ENCODE measurements at regions not wholly inside any gene's neighbourhood (a gene's known extent, or its start where the extent isn't known, plus 50 kb on each side); places are given as distances from the start of the nearest gene placed in this dataset.

DNA sequence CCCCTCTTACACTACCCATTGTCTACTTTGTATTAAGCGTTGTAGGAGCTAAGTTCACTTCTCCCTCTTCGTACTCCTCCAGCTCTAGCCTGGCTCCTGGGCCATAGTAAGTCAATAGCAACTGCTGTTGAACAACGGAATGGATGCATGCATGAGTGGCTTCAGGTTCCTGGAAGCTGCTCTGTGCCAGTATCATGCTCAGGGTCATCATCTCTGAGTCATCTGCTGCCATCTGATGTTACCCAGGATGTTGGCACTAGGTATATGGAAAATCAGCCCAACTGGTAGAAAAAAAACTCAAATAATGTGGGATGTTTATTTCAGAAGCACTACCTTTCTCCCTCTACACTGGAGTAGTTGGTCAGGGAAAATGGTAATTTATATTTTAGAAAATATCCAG lies 536.8 kb downstream of the NPIPA7 start:
- H3K4me3 ChIP-seq (ENCODE audit: low read depth, low read length), result no peak overlapping the region
- DNase-seq (ENCODE audit: low read depth), result no peak

DNA sequence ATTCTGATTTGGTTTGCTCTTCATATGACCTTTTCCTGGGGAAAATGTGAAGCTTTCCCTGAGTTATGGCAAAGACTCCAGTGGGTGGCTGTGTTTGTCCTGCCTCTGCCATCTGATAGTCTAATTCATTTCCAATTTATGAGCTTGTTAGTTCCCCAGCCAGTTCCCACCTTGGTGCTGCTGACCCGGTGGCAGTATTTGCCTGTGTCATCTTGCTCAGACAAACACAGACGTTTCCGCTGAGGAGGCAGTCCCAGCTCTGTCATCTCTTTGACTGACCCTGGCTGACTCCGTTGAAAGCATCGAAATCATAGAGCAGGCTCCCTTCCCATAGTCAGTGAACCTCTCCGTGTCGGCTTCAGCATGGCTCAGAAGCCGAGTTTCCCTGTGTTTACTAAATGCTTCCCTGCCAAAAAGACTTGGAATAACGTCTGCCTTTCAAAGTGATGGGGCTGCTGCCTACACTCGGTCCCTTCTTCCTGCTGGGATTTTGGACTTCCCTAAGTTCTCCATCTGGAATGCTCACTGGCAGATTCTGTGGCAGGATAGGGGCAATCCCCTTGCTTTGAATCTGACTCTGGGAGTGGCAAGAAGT lies 538.3 kb downstream of the NPIPA7 start:
- TF ChIP-seq, protein P1, sequence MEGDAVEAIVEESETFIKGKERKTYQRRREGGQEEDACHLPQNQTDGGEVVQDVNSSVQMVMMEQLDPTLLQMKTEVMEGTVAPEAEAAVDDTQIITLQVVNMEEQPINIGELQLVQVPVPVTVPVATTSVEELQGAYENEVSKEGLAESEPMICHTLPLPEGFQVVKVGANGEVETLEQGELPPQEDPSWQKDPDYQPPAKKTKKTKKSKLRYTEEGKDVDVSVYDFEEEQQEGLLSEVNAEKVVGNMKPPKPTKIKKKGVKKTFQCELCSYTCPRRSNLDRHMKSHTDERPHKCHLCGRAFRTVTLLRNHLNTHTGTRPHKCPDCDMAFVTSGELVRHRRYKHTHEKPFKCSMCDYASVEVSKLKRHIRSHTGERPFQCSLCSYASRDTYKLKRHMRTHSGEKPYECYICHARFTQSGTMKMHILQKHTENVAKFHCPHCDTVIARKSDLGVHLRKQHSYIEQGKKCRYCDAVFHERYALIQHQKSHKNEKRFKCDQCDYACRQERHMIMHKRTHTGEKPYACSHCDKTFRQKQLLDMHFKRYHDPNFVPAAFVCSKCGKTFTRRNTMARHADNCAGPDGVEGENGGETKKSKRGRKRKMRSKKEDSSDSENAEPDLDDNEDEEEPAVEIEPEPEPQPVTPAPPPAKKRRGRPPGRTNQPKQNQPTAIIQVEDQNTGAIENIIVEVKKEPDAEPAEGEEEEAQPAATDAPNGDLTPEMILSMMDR (IDR thresholded peaks at IDR 0.05; ENCODE audit: insufficient read depth, low read depth, low read length, missing control alignments), result no peak
- no peak overlapping the region for H3K4me3 ChIP-seq (ENCODE audit: low read depth, low read length)
- no peak for DNase-seq (ENCODE audit: low read depth)

More for the DNA sequence above, 536.8 kb downstream of the NPIPA7 start:
- TF ChIP-seq, protein P1 (IDR thresholded peaks at IDR 0.05; ENCODE audit: insufficient read depth, low read depth, low read length, missing control alignments), result no peak

DNA sequence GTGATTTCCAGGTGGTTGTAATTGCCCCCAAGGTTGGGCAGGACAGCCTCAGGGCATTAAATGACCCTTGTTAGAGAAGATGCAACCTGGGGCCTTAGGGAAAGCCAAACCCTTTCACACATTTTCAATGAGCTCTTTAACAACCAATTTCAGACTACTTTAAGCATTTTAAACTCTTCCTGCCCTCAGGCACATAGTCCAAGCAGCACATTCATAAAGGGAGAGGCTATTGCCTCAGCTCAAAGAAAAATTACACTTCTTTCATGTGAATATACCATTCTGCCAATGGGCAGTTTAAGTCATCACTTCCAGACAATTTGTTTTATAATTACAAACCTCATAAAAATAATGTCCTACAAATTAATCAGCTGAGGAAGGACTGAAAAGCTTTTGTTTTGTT lies 544.5 kb downstream of the NPIPA7 start:
- no peak for DNase-seq (ENCODE audit: low read depth)
- H3K4me3 ChIP-seq (ENCODE audit: low read depth, low read length), result no peak overlapping the region
- TF ChIP-seq, protein P1 (IDR thresholded peaks at IDR 0.05; ENCODE audit: insufficient read depth, low read depth, low read length, missing control alignments), result no peak

DNA sequence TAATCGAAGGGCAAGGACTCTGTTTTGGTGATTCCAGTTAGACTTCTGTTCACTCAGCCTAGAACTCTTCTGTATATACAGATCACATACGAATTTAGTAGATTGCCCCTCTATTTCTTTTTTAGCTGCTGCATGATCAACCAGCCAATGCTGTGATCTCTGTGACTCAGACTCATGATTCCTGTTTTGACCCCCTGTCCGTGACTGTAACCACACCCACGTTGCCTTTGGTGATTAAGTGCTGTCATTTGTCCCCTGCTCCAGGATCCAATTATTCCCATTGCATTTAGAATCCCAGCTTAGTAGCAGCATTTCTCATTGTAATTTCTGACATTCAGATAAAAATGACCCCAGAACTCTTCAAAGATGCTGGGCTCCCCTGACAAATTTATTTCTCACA lies 545.7 kb downstream of the NPIPA7 start:
- TF ChIP-seq, protein P1 (IDR thresholded peaks at IDR 0.05; ENCODE audit: insufficient read depth, low read depth, low read length, missing control alignments), result no peak
- DNase-seq (ENCODE audit: low read depth), result no peak
- no peak overlapping the region for H3K4me3 ChIP-seq (ENCODE audit: low read depth, low read length)

DNA sequence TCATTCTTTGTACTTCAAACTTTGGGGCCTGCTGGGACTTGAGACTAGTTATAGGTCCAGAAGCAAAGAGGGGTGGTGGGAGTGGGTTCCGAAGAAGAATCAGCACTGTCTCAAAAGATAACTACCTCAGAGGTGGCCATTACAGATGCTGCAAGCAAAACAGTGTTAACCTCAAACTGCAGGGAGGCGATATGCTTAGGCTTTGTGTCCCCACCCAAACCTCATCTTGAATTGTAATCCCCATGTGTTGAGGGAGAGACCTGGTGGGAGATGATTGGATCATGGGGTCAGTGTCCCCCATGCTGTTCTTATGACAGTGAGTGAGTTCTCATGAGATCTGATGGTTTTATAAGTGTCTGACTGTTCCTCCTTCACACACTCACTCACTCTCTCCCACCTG lies 545.3 kb downstream of the XYLT1 start:
- no peak for DNase-seq (ENCODE audit: low read depth)
- TF ChIP-seq, protein P1 (IDR thresholded peaks at IDR 0.05; ENCODE audit: insufficient read depth, low read depth, low read length, missing control alignments), result no peak

DNA sequence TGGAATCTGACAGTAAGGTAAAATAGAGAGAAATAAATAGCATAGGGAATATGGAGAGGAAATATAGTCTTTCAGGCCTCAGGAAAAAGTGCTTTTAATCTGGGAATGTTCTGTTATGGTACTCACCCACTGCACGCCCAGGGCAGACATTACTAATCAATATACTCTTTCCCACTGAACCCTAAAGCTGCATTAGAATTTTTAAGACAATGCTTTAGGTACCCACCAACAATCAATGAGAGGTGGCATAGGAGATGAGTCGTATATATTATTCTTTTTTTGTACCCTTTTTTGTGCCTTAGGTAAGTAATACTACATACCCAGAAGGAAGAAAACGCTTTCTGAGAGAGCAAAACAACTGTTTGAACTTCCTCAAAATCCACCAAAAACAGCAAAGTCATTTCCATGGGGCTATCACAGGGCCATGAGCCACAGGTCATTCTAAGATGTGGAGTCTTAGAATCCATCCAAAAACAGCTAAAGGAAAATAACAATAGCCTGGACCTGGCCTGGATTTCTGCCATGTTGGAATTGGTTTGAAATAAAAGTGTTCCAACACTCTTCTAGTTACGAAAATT lies 542.1 kb downstream of the XYLT1 start:
- DNase-seq (ENCODE audit: low read depth), result no peak
- no peak overlapping the region for H3K4me3 ChIP-seq (ENCODE audit: low read depth, low read length)
- TF ChIP-seq, protein P1 (IDR thresholded peaks at IDR 0.05; ENCODE audit: insufficient read depth, low read depth, low read length, missing control alignments), result no peak

More for the DNA sequence above, 545.3 kb downstream of the XYLT1 start:
- no peak overlapping the region for H3K4me3 ChIP-seq (ENCODE audit: low read depth, low read length)

Measured in GM12865 (cell line).